HEK293T (cell line): ENCODE measurements at regions not wholly inside any gene's neighbourhood (a gene's known extent, or its start where the extent isn't known, plus 50 kb on each side); places are given as distances from the start of the nearest gene placed in this dataset.

Experiments used
- CTCF ChIA-PET: fragments of 350-600 bp; formaldehyde crosslinking; extraction: SDS; loops from one replicate; lab custom pipeline; 2021; ENCODE audit warnings: antibody characterized with exemption, inconsistent platforms; lab: Yijun Ruan, JAX
- POLR2A ChIA-PET: fragments of 350-600 bp; formaldehyde crosslinking; extraction: SDS; loops from one replicate; lab custom pipeline; 2020; ENCODE audit warnings: antibody characterized with exemption, inconsistent platforms; lab: Yijun Ruan, JAX
- DNase-seq: peaks from one replicate; pipeline ENCODE4 v3.0.0; 2012; ENCODE audit warnings: mixed read lengths; ENCODE audit errors: extremely low spot score
- ARNT ChIP-seq: fragments of 450-650 bp; IDR thresholded peaks from 2 replicates; pipeline ENCODE4 v1.6.1; 2017; ENCODE audit warnings: mild to moderate bottlenecking
- BHLHE40 ChIP-seq: fragments of 450-650 bp; IDR thresholded peaks from 2 replicates; pipeline ENCODE4 v1.6.1; 2016; ENCODE audit warnings: mild to moderate bottlenecking, moderate library complexity, borderline replicate concordance
- CTBP1 ChIP-seq: fragments of 450-650 bp; IDR thresholded peaks from 2 replicates; pipeline ENCODE4 v1.6.1; 2016; ENCODE audit warnings: borderline replicate concordance
- ELF4 ChIP-seq: fragments of 450-650 bp; IDR thresholded peaks from 2 replicates; pipeline ENCODE4 v1.6.1; 2017; ENCODE audit warnings: antibody characterized with exemption
- FOXA1 ChIP-seq: fragments of 450-650 bp; IDR thresholded peaks from 2 replicates; pipeline ENCODE4 v1.6.1; 2016; ENCODE audit warnings: mild to moderate bottlenecking
- FOXK2 ChIP-seq: fragments of 450-650 bp; IDR thresholded peaks from 2 replicates; pipeline ENCODE4 v1.6.1; 2016; ENCODE audit warnings: mild to moderate bottlenecking
- FOXM1 ChIP-seq: fragments of 450-650 bp; IDR thresholded peaks from 2 replicates; pipeline ENCODE4 v1.6.1; 2017; ENCODE audit warnings: mild to moderate bottlenecking, borderline replicate concordance
- HDGF ChIP-seq: fragments of 450-650 bp; IDR thresholded peaks from 2 replicates; pipeline ENCODE4 v1.6.1; 2017; ENCODE audit warnings: antibody characterized with exemption, borderline replicate concordance
- L3MBTL2 ChIP-seq: fragments of 450-650 bp; conservative IDR thresholded peaks from 2 replicates; pipeline ENCODE4 v1.6.1; 2016; ENCODE audit warnings: mild to moderate bottlenecking
- LEF1 ChIP-seq: fragments of 450-650 bp; IDR thresholded peaks from 2 replicates; pipeline ENCODE4 v1.6.1; 2017; ENCODE audit warnings: mild to moderate bottlenecking, borderline replicate concordance
- NFRKB ChIP-seq: fragments of 450-650 bp; IDR thresholded peaks from 2 replicates; pipeline ENCODE4 v1.6.1; 2016; ENCODE audit warnings: mild to moderate bottlenecking, moderate library complexity
- SP1 ChIP-seq: fragments of 450-650 bp; IDR thresholded peaks from 2 replicates; pipeline ENCODE4 v1.6.1; 2017
- SUZ12 ChIP-seq: fragments of 450-650 bp; IDR thresholded peaks from 2 replicates; pipeline ENCODE4 v1.6.1; 2016; ENCODE audit warnings: mild to moderate bottlenecking
- TARDBP ChIP-seq: fragments of 450-650 bp; IDR thresholded peaks from 2 replicates; pipeline ENCODE4 v1.6.1; 2016
- ZNF384 ChIP-seq: fragments of 450-650 bp; IDR thresholded peaks from 2 replicates; pipeline ENCODE4 v1.6.1; 2016
- TF ChIP-seq, protein P1 (sequence below): fragments of 450-650 bp; IDR thresholded peaks from 2 replicates; pipeline ENCODE4 v1.6.1; 2016

DNA sequence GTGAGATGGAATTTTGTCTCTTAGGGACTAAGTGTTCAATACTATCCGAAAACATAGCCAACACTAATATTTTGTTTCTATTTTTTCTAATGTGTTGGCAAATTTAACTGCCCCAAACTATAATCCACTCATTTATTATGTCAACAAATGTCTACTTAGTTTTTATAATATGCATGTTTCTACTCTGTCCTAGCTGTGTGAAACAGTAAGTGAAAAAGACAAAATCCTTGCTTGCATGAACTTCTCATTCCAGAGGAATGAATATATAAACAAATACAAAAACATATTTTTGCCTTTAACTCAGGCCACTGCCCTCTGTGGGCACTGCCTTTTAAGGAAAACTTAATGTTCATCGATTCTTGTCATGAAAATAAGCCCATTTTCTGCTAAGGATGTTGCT lies 1275.4 kb upstream of the CDH18 start:
- POLR2A ChIA-PET: no interaction called here
- TF ChIP-seq ELF4: no peak
- TF ChIP-seq BHLHE40: no peak
- no peak for TF ChIP-seq HDGF
- TF ChIP-seq TARDBP: no peak
- no peak for TF ChIP-seq CTBP1
- TF ChIP-seq, protein P1, sequence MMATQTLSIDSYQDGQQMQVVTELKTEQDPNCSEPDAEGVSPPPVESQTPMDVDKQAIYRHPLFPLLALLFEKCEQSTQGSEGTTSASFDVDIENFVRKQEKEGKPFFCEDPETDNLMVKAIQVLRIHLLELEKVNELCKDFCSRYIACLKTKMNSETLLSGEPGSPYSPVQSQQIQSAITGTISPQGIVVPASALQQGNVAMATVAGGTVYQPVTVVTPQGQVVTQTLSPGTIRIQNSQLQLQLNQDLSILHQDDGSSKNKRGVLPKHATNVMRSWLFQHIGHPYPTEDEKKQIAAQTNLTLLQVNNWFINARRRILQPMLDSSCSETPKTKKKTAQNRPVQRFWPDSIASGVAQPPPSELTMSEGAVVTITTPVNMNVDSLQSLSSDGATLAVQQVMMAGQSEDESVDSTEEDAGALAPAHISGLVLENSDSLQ: no peak
- CTCF ChIA-PET: no interaction called here
- no peak for DNase-seq

DNA sequence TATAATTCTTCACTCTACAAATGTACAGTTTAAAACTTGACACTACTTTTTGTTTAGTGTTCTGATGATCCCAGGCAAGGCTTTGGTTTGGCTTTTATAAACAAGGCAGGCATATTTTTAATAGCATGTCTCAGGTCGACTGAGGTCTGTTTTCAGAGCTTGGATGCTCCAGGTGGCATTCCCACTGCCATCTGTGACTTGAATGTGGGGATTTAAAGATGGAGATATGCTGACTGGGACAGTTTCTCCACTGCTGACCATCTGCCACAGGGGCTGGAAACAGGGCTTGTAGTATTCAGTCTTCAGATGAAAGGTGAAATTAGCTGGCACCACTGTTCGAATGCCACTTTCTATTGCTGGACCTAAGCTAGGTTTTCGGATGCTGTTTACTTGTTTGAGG lies 1266.2 kb upstream of the CDH18 start:
- no peak for DNase-seq
- POLR2A ChIA-PET: no interaction called here
- no peak for TF ChIP-seq CTBP1
- no peak for TF ChIP-seq BHLHE40
- TF ChIP-seq, protein P1: no peak
- no peak for TF ChIP-seq ARNT
- no peak for TF ChIP-seq LEF1
- TF ChIP-seq FOXK2: no peak
- no peak for TF ChIP-seq L3MBTL2
- no peak for TF ChIP-seq TARDBP
- CTCF ChIA-PET: no interaction called here

DNA sequence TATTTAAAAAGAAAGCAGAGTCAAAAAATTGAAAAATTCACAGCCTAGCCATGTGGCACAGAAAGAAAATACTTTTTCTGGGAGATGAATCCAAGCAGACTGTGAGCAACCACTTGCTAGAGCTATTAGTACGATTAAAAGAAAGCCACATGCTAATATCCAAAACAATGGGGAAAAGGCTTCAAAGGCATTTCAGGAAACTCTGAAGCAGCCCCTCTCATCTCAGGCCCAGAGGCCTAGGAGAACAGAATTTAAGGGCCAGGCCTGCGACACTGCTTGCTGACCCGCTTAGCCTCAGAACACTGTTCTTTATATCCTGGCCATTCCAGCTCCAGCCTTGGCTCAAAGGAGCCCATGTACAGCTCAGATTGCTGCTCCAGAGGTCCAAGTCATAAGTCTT lies 1257.0 kb upstream of the CDH18 start:
- no peak for TF ChIP-seq FOXA1
- TF ChIP-seq TARDBP: no peak
- TF ChIP-seq BHLHE40: no peak
- no peak for TF ChIP-seq SUZ12
- TF ChIP-seq SP1: no peak
- no peak for TF ChIP-seq L3MBTL2
- TF ChIP-seq ARNT: no peak
- TF ChIP-seq NFRKB: no peak
- TF ChIP-seq ZNF384: no peak
- TF ChIP-seq HDGF: no peak
- no peak for TF ChIP-seq ELF4
- no peak for TF ChIP-seq FOXK2
- ChIA-PET CTCF (no interaction called here), POLR2A (no interaction called here)

DNA sequence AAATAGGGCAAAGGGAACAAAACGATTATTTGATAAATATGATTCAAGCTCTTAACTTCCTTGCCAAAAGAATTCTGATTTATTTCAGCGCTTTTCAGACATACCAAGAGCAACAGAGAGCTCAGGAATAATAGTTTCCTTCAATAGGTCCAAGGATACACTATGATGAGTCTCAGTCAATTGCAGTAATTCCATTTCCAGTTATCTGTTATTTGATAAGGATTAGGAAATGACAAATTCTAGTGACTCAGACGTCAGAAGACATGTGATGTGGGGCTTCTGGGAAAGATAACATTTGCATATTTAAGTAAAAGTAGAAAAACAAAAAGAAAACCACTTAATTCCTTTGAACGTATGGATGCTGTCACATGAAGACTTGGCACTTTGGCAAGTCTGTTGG lies 1250.8 kb upstream of the CDH18 start:
- CTCF ChIA-PET: no interaction called here
- no peak for DNase-seq
- POLR2A ChIA-PET: no interaction called here
- TF ChIP-seq HDGF (no peak), BHLHE40 (no peak), SUZ12 (no peak)
- TF ChIP-seq, protein P1: no peak

More for the DNA sequence above, 1257.0 kb upstream of the CDH18 start:
- DNase-seq: no peak

DNA sequence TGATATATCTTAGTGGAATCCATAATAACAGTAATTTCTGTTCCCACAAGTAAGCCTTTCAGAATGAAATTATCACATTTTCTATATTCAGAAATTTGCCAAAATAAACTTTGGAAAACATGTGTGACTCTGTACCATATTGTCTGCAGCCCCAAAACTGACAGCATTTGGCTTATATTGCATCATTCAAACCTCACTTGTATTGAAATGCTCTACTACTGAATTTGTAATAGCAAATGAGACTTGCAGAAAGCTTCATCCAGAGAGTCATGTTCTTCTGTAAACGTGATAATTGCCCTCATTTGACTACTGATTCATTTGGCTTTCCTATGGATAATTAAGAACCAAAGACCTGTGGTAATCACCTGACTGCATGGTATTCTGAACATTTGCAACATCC lies 1249.5 kb upstream of the CDH18 start:
- TF ChIP-seq SUZ12 (no peak), ELF4 (no peak), ARNT (no peak), LEF1 (no peak), SP1 (no peak), FOXM1 (no peak), TARDBP (no peak), L3MBTL2 (no peak), BHLHE40 (no peak)
- ChIA-PET CTCF (no interaction called here), POLR2A (no interaction called here)
- no peak for DNase-seq

DNA sequence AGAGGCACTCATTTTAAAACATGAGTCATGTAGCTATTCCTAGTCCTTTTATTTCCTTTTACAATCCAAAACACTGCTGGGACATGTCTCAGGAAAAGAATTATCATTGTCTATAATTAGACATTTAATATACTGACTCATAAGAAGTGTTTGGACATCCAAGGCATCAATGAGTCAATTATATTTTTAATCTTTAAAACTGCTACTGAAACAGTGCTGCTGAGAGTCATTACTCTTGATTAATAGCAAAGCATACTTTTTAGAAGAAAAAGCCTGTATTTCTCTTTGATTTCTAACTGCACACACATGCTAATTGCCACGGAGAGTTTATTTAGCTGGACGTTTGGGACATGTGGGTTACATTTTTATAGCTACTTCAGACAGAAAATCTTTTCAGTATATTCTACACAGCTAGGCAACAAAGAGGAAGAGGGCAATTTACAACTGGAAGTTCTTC lies 1249.0 kb upstream of the CDH18 start:
- CTCF ChIA-PET: no interaction called here
- no peak for DNase-seq
- POLR2A ChIA-PET: no interaction called here

More for the DNA sequence above, 1249.0 kb upstream of the CDH18 start:
- TF ChIP-seq FOXM1 (no peak), BHLHE40 (no peak), ARNT (no peak), FOXA1 (no peak), NFRKB (no peak), CTBP1 (no peak), FOXK2 (no peak), SUZ12 (no peak), ZNF384 (no peak), HDGF (no peak), ELF4 (no peak), LEF1 (no peak), TARDBP (no peak), SP1 (no peak), L3MBTL2 (no peak)
- TF ChIP-seq, protein P1: no peak
